GM23338 (cell line): ENCODE measurements at regions not wholly inside any gene's neighbourhood (a gene's known extent, or its start where the extent isn't known, plus 50 kb on each side); places are given as distances from the start of the nearest gene placed in this dataset.
A peak's percentile ranks its signal among the peaks of the same experiment; 100 is the strongest.

Experiments
- ATAC-seq: fragments of 200-7000 bp; cut with Tn5 transposase; 3 replicates; pipeline ENCODE4 v1.9.1; 2020
- DNase-seq: peaks from one replicate; pipeline ENCODE4 v3.0.0-alpha.2; 2015; ENCODE audit warnings: low spot score
- H2AFZ ChIP-seq: fragments of 200-600 bp; sonication (generic); 2 replicates; pipeline ENCODE4 v1.8.0; 2016; ENCODE audit warnings: antibody characterized with exemption, mild to moderate bottlenecking, moderate library complexity
- H3F3A ChIP-seq: fragments of 200-600 bp; sonication (generic); replicated peaks from 2 replicates; pipeline ENCODE4 v1.8.0; 2017; ENCODE audit warnings: antibody characterized with exemption, mixed run types, low read depth
- H3K27ac ChIP-seq: fragments of 200-600 bp; sonication (generic); 2 replicates; pipeline ENCODE4 v1.6.1; 2016; ENCODE audit warnings: low read depth
- H3K27me3 ChIP-seq: fragments of 200-600 bp; sonication (generic); 2 replicates; pipeline ENCODE4 v1.8.0; 2016; ENCODE audit warnings: mild to moderate bottlenecking, mixed run types, moderate library complexity; ENCODE audit not compliant: insufficient read depth
- H3K36me3 ChIP-seq: fragments of 200-600 bp; sonication (generic); 2 replicates; pipeline ENCODE4 v1.8.0; 2016; ENCODE audit warnings: mild to moderate bottlenecking; ENCODE audit not compliant: insufficient read depth
- H3K4me1 ChIP-seq: fragments of 200-600 bp; sonication (generic); 2 replicates; pipeline ENCODE4 v1.8.0; 2016; ENCODE audit warnings: mild to moderate bottlenecking, moderate library complexity; ENCODE audit not compliant: insufficient read depth
- H3K4me2 ChIP-seq: fragments of 200-600 bp; sonication (generic); 2 replicates; pipeline ENCODE4 v1.7.1; 2017; ENCODE audit warnings: mixed run types
- H3K4me3 ChIP-seq: fragments of 200-600 bp; sonication (generic); 2 replicates; pipeline ENCODE4 v1.6.1; 2016; ENCODE audit warnings: mixed run types
- H3K79me2 ChIP-seq: fragments of 200-600 bp; sonication (generic); replicated peaks from 2 replicates; pipeline ENCODE4 v1.8.0; 2017; ENCODE audit warnings: mild to moderate bottlenecking; ENCODE audit not compliant: insufficient read depth
- H3K9me2 ChIP-seq: fragments of 200-600 bp; sonication (generic); 2 replicates; pipeline ENCODE4 v1.8.0; 2017; ENCODE audit not compliant: insufficient read depth
- H4K20me1 ChIP-seq: fragments of 200-600 bp; sonication (generic); replicated peaks from 2 replicates; pipeline ENCODE4 v1.8.0; 2017; ENCODE audit warnings: mild to moderate bottlenecking; ENCODE audit not compliant: insufficient read depth
- H3K27ac Mint-ChIP-seq: 2 replicates; pipeline ENCODE4 v1.8.0; 2020; ENCODE audit warnings: inconsistent platforms, mild to moderate bottlenecking, moderate library complexity, mixed read lengths
- H3K27me3 Mint-ChIP-seq: 3 replicates; pipeline ENCODE4 v1.8.0; 2022; ENCODE audit warnings: low read depth, mild to moderate bottlenecking, moderate library complexity, mixed read lengths, inconsistent platforms; ENCODE audit not compliant: insufficient read depth, poor library complexity
- H3K36me3 Mint-ChIP-seq: 3 replicates; pipeline ENCODE4 v1.8.0; 2021; ENCODE audit warnings: low read depth, mild to moderate bottlenecking, inconsistent platforms, moderate library complexity, mixed read lengths
- H3K4me1 Mint-ChIP-seq: 3 replicates; pipeline ENCODE4 v1.8.0; 2020; ENCODE audit warnings: mild to moderate bottlenecking, inconsistent platforms, mixed read lengths
- H3K4me3 Mint-ChIP-seq: 3 replicates; pipeline ENCODE4 v1.8.0; 2021; ENCODE audit warnings: moderate library complexity, mild to moderate bottlenecking, inconsistent platforms, mixed read lengths
- H3K9me3 Mint-ChIP-seq: 3 replicates; pipeline ENCODE4 v1.8.0; 2020; ENCODE audit warnings: moderate library complexity, mild to moderate bottlenecking, inconsistent platforms, mixed read lengths
- CREB1 ChIP-seq: fragments of 250-450 bp; sonication (Bioruptor Pico); IDR thresholded peaks from 2 replicates; pipeline ENCODE4 v1.5.0; 2020; ENCODE audit warnings: low read depth, mild to moderate bottlenecking, moderate library complexity
- EZH2 ChIP-seq: fragments of 200-600 bp; sonication (generic); IDR thresholded peaks from one replicate; pipeline ENCODE4 v1.8.0; 2017; ENCODE audit warnings: antibody characterized with exemption, mild to moderate bottlenecking, low read depth; ENCODE audit not compliant: unreplicated experiment
- EZH2phosphoT487 ChIP-seq: fragments of 200-600 bp; sonication (generic); IDR thresholded peaks from one replicate; pipeline ENCODE4 v1.8.1; 2018; ENCODE audit warnings: antibody characterized with exemption; ENCODE audit not compliant: unreplicated experiment
- JUNB ChIP-seq: IDR thresholded peaks from one replicate; pipeline ENCODE4 v1.6.1; 2016; ENCODE audit warnings: antibody characterized with exemption; ENCODE audit not compliant: unreplicated experiment
- NANOG ChIP-seq: IDR thresholded peaks from 2 replicates; pipeline ENCODE4 v1.6.1; 2016; ENCODE audit warnings: antibody characterized with exemption, borderline replicate concordance
- POLR2AphosphoS5 ChIP-seq: IDR thresholded peaks from 2 replicates; pipeline ENCODE4 v1.6.1; 2016; ENCODE audit warnings: antibody characterized with exemption, low read depth
- STAT1 ChIP-seq: IDR thresholded peaks from one replicate; pipeline ENCODE4 v1.6.1; 2016; ENCODE audit warnings: antibody characterized with exemption; ENCODE audit not compliant: unreplicated experiment
- ZNF114 ChIP-seq: fragments of 250-450 bp; sonication (Bioruptor Pico); IDR thresholded peaks from 2 replicates; pipeline ENCODE4 v1.5.0; 2020; ENCODE audit warnings: mild to moderate bottlenecking, moderate library complexity
- ZNF331 ChIP-seq: fragments of 250-450 bp; sonication (Bioruptor Pico); IDR thresholded peaks from 2 replicates; pipeline ENCODE4 v1.5.0; 2020; ENCODE audit warnings: low read depth, mild to moderate bottlenecking, moderate library complexity
- TF ChIP-seq, protein P1 (sequence below): IDR thresholded peaks from one replicate; pipeline ENCODE4 v1.6.1; 2018; ENCODE audit warnings: antibody characterized with exemption; ENCODE audit not compliant: unreplicated experiment
- TF ChIP-seq, protein P2 (sequence below), 2 experiments: fragments of 200-600 bp in 1 of 2; sonication (generic) in 1 of 2; conservative IDR thresholded peaks; 2 replicates each; pipeline versions ENCODE4 v1.5.1 to v1.6.1; 2016 to 2017; ENCODE audit warnings: antibody characterized with exemption in 2 of 2, low read depth in 2 of 2, mild to moderate bottlenecking in 2 of 2, moderate library complexity in 1 of 2
- TF ChIP-seq, protein P3 (sequence below): IDR thresholded peaks from 2 replicates; pipeline ENCODE4 v1.6.1; 2016; ENCODE audit warnings: antibody characterized with exemption

DNA sequence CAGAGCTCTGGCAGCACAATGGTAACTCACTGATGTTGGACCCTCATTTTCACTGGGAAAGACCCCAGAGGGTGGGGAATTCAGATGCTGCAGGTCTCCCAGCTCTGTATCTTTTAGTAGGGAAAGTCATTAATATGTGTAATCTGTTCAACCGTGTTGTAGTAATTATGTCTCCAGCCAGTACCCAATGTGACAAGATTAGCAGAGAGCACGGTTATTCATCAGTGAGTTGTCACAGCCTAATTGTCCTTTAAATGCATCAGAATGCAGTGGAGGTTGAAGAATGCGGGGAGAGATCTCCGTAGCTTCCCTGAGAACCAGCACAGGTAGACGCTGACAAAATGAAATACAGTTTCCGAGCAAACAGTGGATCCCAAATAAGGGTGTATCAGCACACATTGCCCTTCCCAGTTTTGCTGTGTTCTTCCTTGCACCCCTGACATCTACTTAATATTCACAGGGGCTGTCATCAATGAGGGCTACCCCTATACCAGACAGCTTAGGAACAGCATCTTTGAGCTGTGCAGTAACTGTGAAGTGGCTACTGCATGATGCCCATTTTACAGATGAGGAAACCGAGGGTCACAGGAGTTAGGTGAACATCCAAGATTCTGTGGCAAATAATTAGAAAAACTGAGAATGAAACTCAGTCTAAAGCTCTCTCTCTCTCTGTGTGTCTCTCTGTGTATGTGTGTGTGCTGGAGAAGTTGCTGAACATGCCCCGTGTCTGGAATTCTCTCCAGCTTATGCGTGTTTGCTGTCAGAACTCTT is 430.4 kb upstream of the HS6ST1 start (continued):
- TF ChIP-seq NANOG (no peak), POLR2AphosphoS5 (no peak), JUNB (no peak), ZNF114 (no peak), CREB1 (CRISPR knock-in tag) (no peak), EZH2 (no peak), EZH2phosphoT487 (no peak), ZNF331 (CRISPR knock-in tag) (no peak)
- TF ChIP-seq, protein P1, sequence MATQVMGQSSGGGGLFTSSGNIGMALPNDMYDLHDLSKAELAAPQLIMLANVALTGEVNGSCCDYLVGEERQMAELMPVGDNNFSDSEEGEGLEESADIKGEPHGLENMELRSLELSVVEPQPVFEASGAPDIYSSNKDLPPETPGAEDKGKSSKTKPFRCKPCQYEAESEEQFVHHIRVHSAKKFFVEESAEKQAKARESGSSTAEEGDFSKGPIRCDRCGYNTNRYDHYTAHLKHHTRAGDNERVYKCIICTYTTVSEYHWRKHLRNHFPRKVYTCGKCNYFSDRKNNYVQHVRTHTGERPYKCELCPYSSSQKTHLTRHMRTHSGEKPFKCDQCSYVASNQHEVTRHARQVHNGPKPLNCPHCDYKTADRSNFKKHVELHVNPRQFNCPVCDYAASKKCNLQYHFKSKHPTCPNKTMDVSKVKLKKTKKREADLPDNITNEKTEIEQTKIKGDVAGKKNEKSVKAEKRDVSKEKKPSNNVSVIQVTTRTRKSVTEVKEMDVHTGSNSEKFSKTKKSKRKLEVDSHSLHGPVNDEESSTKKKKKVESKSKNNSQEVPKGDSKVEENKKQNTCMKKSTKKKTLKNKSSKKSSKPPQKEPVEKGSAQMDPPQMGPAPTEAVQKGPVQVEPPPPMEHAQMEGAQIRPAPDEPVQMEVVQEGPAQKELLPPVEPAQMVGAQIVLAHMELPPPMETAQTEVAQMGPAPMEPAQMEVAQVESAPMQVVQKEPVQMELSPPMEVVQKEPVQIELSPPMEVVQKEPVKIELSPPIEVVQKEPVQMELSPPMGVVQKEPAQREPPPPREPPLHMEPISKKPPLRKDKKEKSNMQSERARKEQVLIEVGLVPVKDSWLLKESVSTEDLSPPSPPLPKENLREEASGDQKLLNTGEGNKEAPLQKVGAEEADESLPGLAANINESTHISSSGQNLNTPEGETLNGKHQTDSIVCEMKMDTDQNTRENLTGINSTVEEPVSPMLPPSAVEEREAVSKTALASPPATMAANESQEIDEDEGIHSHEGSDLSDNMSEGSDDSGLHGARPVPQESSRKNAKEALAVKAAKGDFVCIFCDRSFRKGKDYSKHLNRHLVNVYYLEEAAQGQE = no peak
- TF ChIP-seq, protein P2, sequence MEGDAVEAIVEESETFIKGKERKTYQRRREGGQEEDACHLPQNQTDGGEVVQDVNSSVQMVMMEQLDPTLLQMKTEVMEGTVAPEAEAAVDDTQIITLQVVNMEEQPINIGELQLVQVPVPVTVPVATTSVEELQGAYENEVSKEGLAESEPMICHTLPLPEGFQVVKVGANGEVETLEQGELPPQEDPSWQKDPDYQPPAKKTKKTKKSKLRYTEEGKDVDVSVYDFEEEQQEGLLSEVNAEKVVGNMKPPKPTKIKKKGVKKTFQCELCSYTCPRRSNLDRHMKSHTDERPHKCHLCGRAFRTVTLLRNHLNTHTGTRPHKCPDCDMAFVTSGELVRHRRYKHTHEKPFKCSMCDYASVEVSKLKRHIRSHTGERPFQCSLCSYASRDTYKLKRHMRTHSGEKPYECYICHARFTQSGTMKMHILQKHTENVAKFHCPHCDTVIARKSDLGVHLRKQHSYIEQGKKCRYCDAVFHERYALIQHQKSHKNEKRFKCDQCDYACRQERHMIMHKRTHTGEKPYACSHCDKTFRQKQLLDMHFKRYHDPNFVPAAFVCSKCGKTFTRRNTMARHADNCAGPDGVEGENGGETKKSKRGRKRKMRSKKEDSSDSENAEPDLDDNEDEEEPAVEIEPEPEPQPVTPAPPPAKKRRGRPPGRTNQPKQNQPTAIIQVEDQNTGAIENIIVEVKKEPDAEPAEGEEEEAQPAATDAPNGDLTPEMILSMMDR (conservative IDR thresholded peaks at IDR 0.05; ENCODE audit: low read depth in 2 of 2) = no peak

DNA sequence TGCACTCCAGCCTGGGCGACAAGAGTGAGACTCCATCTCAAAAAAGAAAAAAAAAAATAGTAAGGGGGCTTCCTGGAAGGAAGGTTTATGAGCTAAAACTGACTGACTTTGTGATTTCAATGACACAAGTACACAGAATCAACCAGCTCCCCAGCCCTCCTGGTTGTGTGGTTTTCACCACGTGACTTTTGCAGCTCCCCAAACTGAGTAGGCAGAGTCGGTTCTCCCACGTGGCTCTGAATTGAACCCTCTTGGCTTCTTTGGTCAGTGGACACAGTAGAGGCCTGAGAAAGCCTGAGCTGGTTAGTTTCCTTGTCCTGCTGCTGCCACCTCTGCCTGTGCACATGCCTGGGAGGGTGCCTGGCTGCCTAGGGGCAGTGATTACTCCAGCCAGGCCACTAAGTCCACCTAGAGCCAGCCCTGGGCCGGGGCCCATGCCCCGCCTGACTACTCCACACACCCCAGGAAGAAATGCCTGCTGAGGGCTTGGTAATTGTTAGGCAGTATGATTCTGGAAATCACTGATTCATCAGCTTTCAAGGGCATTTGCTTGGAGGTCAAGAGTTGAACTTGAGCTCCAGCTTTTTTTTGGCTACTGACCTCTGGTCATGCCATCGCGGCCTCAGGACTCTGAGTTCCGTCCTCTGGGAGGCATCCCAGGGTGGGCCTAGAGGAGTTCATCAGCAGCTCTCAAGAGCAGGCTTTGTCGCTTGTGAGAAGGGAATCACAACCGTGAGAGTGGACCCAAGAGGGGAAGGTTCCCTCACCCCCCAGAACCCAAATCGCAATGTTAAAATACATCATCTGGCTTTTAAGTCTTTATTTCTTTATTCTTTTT is 431.9 kb upstream of the HS6ST1 start:
- DNase-seq (no peak), ATAC-seq (no peak)
- Mint-ChIP-seq H3K4me3 (no peak overlapping the region), H3K27ac (no peak overlapping the region), H3K36me3 (no peaks in the 10 kb centered on the region), H3K9me3 (no peaks in the 10 kb centered on the region), H3K4me1 (peaks cover 20% of the 10 kb centered on the region), H3K27me3 (peaks cover 12% of the 10 kb centered on the region)
- Histone ChIP-seq H3K27me3 (no peaks in the 10 kb centered on the region), H3K4me2 (no peak overlapping the region), H2AFZ (0 out of 2 replicates have a peak overlapping the region, but pooled peaks have one; percentile 14), H3F3A (no peaks in the 10 kb centered on the region), H4K20me1 (no peaks in the 10 kb centered on the region), H3K4me3 (no peak overlapping the region), H3K79me2 (no peaks in the 10 kb centered on the region), H3K4me1 (peaks cover 15% of the 10 kb centered on the region), H3K36me3 (no peaks in the 10 kb centered on the region), H3K9me2 (peaks cover 2% of the 10 kb centered on the region; the same call in 1 of the 2 replicates), H3K27ac (no peak overlapping the region)
- TF ChIP-seq ZNF331 (CRISPR knock-in tag) = no peak
- TF ChIP-seq, protein P1 = no peak
- TF ChIP-seq POLR2AphosphoS5 = no peak
- no peak for TF ChIP-seq EZH2
- TF ChIP-seq NANOG = no peak
- TF ChIP-seq STAT1 = no peak
- TF ChIP-seq, protein P2 (conservative IDR thresholded peaks at IDR 0.05; ENCODE audit: low read depth in 2 of 2) = no peak
- no peak for TF ChIP-seq JUNB
- TF ChIP-seq CREB1 (CRISPR knock-in tag) = no peak
- TF ChIP-seq EZH2phosphoT487 = no peak
- TF ChIP-seq, protein P3, sequence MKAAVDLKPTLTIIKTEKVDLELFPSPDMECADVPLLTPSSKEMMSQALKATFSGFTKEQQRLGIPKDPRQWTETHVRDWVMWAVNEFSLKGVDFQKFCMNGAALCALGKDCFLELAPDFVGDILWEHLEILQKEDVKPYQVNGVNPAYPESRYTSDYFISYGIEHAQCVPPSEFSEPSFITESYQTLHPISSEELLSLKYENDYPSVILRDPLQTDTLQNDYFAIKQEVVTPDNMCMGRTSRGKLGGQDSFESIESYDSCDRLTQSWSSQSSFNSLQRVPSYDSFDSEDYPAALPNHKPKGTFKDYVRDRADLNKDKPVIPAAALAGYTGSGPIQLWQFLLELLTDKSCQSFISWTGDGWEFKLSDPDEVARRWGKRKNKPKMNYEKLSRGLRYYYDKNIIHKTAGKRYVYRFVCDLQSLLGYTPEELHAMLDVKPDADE = no peak
